Aorta (tissue), 5 donors: ENCODE measurements at regions not wholly inside any gene's neighbourhood (a gene's known extent, or its start where the extent isn't known, plus 50 kb on each side); places are given as distances from the start of the nearest gene placed in this dataset.

ENCODE experiments used
- ATAC-seq: fragments of 200-7000 bp; cut with Tn5 transposase; one replicate; pipeline ENCODE4 v1.9.1; 2022; ENCODE audit warnings: moderate library complexity; ENCODE audit not compliant: low FRiP score
- DNase-seq, 2 donors: peaks; one replicate each; pipeline ENCODE4 v3.0.0-alpha.2; 2020
- H3K27ac ChIP-seq, 2 donors: one replicate each; pipeline ENCODE4 v1.5.1; 2013; ENCODE audit warnings: low read length in 2 of 2, mild to moderate bottlenecking in 2 of 2, moderate library complexity in 2 of 2, control low read depth in 1 of 2, inconsistent platforms in 1 of 2, low read depth in 1 of 2
- H3K27me3 ChIP-seq, 2 donors: one replicate each; pipeline ENCODE4 v1.6.1; 2013; ENCODE audit warnings: control low read depth in 1 of 2, low read length in 1 of 2, mild to moderate bottlenecking in 1 of 2, moderate library complexity in 1 of 2; ENCODE audit not compliant: insufficient read depth in 2 of 2, control insufficient read depth in 1 of 2
- H3K36me3 ChIP-seq, 2 donors: one replicate each; pipeline ENCODE4 v1.6.1; 2013; ENCODE audit warnings: control low read depth in 1 of 2, low read length in 1 of 2, mild to moderate bottlenecking in 1 of 2; ENCODE audit not compliant: insufficient read depth in 2 of 2, control insufficient read depth in 1 of 2
- H3K4me1 ChIP-seq, 2 donors: one replicate each; pipeline ENCODE4 v1.6.1; 2013; ENCODE audit warnings: low read length in 2 of 2, control low read depth in 1 of 2, mild to moderate bottlenecking in 1 of 2, moderate library complexity in 1 of 2; ENCODE audit not compliant: insufficient read depth in 2 of 2, control insufficient read depth in 1 of 2
- H3K4me3 ChIP-seq, 2 donors: one replicate each; pipeline ENCODE4 v1.5.1; 2013; ENCODE audit warnings: low read length in 2 of 2, control low read depth in 1 of 2, mild to moderate bottlenecking in 1 of 2
- H3K9me3 ChIP-seq: one replicate; pipeline ENCODE4 v1.6.1; 2013; ENCODE audit warnings: mild to moderate bottlenecking, low read length; ENCODE audit not compliant: control insufficient read depth
- WGBS, 2 donors: extraction: QIAGEN DNeasy Blood & Tissue Kit; methylation state at CpG; one replicate each; pipeline ENCODE4 v1.1.7; 2013; 5-methylcytosine and 5-hydroxymethylcytosine counted together
- intact Hi-C, 2 donors: fragments of 100-400 bp; cut with DNase I; formaldehyde crosslinking; loops; one replicate each; pipeline versions ENCODE4 v1.14.2 to v1.15.0; 2022
- donor health status: healthy with polysubstance abuse.
- donor health status: Bipolar disorder and iron deficiency.
- donor health status: DM: no; HTN: no; CAD: no.
- donor health status: DM: no; HTN: no; CAD: no.
- donor health status: DM: yes; HTN: yes; CAD: no.

GRCh38 chr1:82604524-82604923 lies 803.8 kb downstream of the ADGRL2 start:
- H3K27me3 ChIP-seq, result no peaks in the 10 kb centered on the region
- no peaks in the 10 kb centered on the region for H3K9me3 ChIP-seq
- H3K4me1 ChIP-seq, result no peaks in the 10 kb centered on the region
- intact Hi-C loops, result no loop called here
- no peaks in the 10 kb centered on the region for H3K36me3 ChIP-seq
- H3K27ac ChIP-seq, result no peak overlapping the region
- ATAC-seq, result no peak
- DNase-seq, result no peak
- H3K4me3 ChIP-seq, result no peak overlapping the region
- WGBS, 2 donors, result 82 to 85% methylated on average over 4 of the region's 4 CpGs

- intact Hi-C loops, result no loop called here
- DNase-seq (no peak), ATAC-seq (no peak)
- H3K9me3 ChIP-seq, result no peaks in the 10 kb centered on the region
- H3K27me3 ChIP-seq, result no peaks in the 10 kb centered on the region
- no peaks in the 10 kb centered on the region for H3K36me3 ChIP-seq
- H3K4me3 ChIP-seq, result no peak overlapping the region
- no peak overlapping the region for H3K27ac ChIP-seq
- peaks cover 0 to 2% of the 10 kb centered on the region in 2 donors for H3K4me1 ChIP-seq
Measured at GRCh38 chr1:82600314-82600713, 799.6 kb downstream of the ADGRL2 start.

- peaks cover 0 to 2% of the 10 kb centered on the region in 2 donors for H3K4me1 ChIP-seq
- no peak overlapping the region for H3K27ac ChIP-seq
- no peaks in the 10 kb centered on the region for H3K36me3 ChIP-seq
- no peak for ATAC-seq
- intact Hi-C loops, result no loop called here
- H3K9me3 ChIP-seq, result no peaks in the 10 kb centered on the region
- H3K4me3 ChIP-seq, result no peak overlapping the region
- DNase-seq, result no peak
- no peaks in the 10 kb centered on the region for H3K27me3 ChIP-seq
Measured at GRCh38 chr1:82598812-82599211, 798.1 kb downstream of the ADGRL2 start.

GRCh38 chr1:82598337-82598736 lies 797.6 kb downstream of the ADGRL2 start:
- Histone ChIP-seq H3K27me3 (no peaks in the 10 kb centered on the region), H3K36me3 (no peaks in the 10 kb centered on the region), H3K4me1 (peaks cover 0 to 2% of the 10 kb centered on the region in 2 donors), H3K27ac (no peak overlapping the region), H3K4me3 (no peak overlapping the region), H3K9me3 (no peaks in the 10 kb centered on the region)
- intact Hi-C loops, result no loop called here
- ATAC-seq (no peak), DNase-seq (no peak)

GRCh38 chr1:82597649-82598048 lies 796.9 kb downstream of the ADGRL2 start:
- no peaks in the 10 kb centered on the region for H3K27me3 ChIP-seq
- WGBS, 2 donors, result 1 to 5% methylated on average over 3 of the region's 3 CpGs
- H3K36me3 ChIP-seq, result no peaks in the 10 kb centered on the region
- ATAC-seq, result no peak
- H3K27ac ChIP-seq, result no peak overlapping the region
- intact Hi-C loops, result no loop called here
- H3K4me1 ChIP-seq, result peaks cover 0 to 2% of the 10 kb centered on the region in 2 donors
- no peaks in the 10 kb centered on the region for H3K9me3 ChIP-seq
- no peak for DNase-seq
- no peak overlapping the region for H3K4me3 ChIP-seq

- no peak overlapping the region for H3K27ac ChIP-seq
- H3K4me1 ChIP-seq, result peaks cover 0 to 2% of the 10 kb centered on the region in 2 donors
- no peaks in the 10 kb centered on the region for H3K27me3 ChIP-seq
- ATAC-seq (no peak), DNase-seq (no peak)
- no peak overlapping the region for H3K4me3 ChIP-seq
- no peaks in the 10 kb centered on the region for H3K36me3 ChIP-seq
- H3K9me3 ChIP-seq, result no peaks in the 10 kb centered on the region
- WGBS, 2 donors, result 93 to 95% methylated on average over 1 of the region's 1 CpG
- intact Hi-C loops, result no loop called here
Measured at GRCh38 chr1:82597141-82597540, 796.4 kb downstream of the ADGRL2 start.

GRCh38 chr1:82593561-82593960 lies 792.8 kb downstream of the ADGRL2 start:
- no peaks in the 10 kb centered on the region for H3K9me3 ChIP-seq
- intact Hi-C loops, result no loop called here
- H3K4me1 ChIP-seq, result peaks cover 1 to 2% of the 10 kb centered on the region in 2 donors
- H3K36me3 ChIP-seq, result no peaks in the 10 kb centered on the region
- H3K27me3 ChIP-seq, result no peaks in the 10 kb centered on the region
- ATAC-seq, result no peak
- no peak for DNase-seq
- WGBS, 2 donors, result 61 to 67% methylated on average over 2 of the region's 2 CpGs
- H3K27ac ChIP-seq, result no peak overlapping the region
- no peak overlapping the region for H3K4me3 ChIP-seq

GRCh38 chr1:82589588-82589987 lies 788.9 kb downstream of the ADGRL2 start:
- no peaks in the 10 kb centered on the region for H3K9me3 ChIP-seq
- intact Hi-C loops, result no loop called here
- no peak overlapping the region for H3K4me3 ChIP-seq
- H3K36me3 ChIP-seq, result no peaks in the 10 kb centered on the region
- DNase-seq, result no peak
- no peak for ATAC-seq
- H3K27ac ChIP-seq, result no peak overlapping the region
- H3K27me3 ChIP-seq, result no peaks in the 10 kb centered on the region
- WGBS, 2 donors, result 97 to 98% methylated on average over 5 of the region's 5 CpGs
- peaks cover 0 to 11% of the 10 kb centered on the region in 2 donors for H3K4me1 ChIP-seq

GRCh38 chr1:82587371-82587770 lies 786.6 kb downstream of the ADGRL2 start:
- no peak overlapping the region for H3K27ac ChIP-seq
- H3K36me3 ChIP-seq, result no peaks in the 10 kb centered on the region
- 11% methylated on average over 1 of the region's 1 CpG for WGBS, 2 donors
- ATAC-seq, result no peak
- H3K4me1 ChIP-seq, result peaks cover 0 to 11% of the 10 kb centered on the region in 2 donors
- no peaks in the 10 kb centered on the region for H3K9me3 ChIP-seq
- no peak for DNase-seq
- no peaks in the 10 kb centered on the region for H3K27me3 ChIP-seq
- H3K4me3 ChIP-seq, result no peak overlapping the region
- intact Hi-C loops, result no loop called here
